Fibroblast of upper back skin (primary cell): ENCODE measurements at regions not wholly inside any gene's neighbourhood (a gene's known extent, or its start where the extent isn't known, plus 50 kb on each side); places are given as distances from the start of the nearest gene placed in this dataset.
"Not testable (repeated sequence)": the region's sequence is repeated elsewhere in the genome, so short reads cannot be mapped to it uniquely, and the experiment has no call there.

Experiments
- DNase-seq: peaks from one replicate; pipeline ENCODE4 v3.0.0-alpha.2; 2013

DNA sequence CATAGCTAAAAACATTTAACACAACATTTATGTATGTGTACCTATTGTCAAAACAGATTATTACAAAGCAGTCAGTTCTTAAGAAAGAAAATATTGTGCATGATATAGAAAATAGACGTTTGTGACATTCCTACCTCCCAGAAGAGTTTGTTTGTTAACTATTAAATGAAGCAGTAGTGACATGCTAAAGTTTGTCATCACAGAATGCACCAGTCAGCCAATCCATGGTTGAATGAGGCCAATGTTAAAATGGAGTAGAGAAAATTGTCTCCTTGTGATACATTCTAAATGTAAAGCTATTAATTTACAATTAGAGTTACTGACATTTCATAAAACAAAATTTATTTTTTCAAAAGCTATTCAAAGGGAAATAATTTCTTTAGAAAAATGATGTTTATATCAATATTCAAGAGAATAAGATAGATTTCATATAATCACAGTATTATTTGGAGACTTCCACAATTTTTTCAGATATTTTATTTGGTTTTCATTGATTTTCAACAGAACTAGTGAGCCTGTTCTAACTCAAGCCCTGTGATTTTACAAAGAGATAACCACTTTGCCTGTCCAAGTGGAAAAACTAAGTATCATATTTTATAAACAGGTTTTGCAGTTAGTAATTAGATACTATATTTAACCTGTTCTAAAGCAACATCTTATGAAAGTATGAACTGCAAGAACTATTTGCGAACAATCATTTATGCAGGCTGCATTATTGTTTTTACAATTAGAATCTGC, 176.8 kb downstream of the ISL1 start:
- no peak for DNase-seq

- no peak for DNase-seq
These were observed 183.7 kb downstream of the ISL1 start for GRCh38 chr5:51566953-51567352.

DNA sequence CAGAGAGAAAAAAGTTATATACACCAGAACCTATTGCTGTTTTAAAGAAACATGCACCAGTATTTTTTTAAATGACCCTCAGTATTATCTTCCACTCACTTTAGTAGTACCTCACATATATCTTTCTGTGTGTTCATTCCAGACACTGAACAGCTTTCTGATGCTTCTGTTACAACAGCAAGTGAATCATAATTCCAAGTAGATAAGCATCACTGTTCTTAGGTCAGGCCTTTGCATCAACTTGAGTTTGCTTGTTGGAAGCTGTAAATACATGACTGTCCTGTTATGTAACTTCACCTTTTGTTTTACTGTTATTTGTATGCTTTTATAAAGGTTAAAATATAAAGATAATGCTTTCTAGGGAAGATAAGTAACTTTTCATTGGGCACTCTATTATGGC, 184.4 kb downstream of the ISL1 start:
- DNase-seq = no peak

DNA sequence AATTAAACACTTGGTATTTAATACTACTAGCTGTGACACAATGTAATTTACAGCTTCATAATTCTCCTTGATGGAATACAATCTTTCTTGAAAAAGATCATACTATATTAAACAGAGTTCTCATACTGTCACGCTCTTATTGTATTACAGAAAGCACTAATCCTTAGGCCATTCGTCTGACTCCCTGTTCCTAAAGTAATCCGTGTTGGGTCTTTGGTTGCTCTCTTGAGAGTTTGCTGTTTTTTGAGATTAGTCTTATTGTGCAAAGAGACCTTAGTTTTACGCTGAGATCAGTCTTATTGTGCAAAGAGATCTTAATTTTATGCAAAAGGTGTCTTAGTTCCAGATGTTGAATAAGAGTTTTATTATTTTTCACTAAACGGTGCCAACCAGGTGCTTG, 190.6 kb downstream of the ISL1 start:
- no peak for DNase-seq

GRCh38 chr5:51582871-51583394, 199.7 kb downstream of the ISL1 start:
- DNase-seq = no peak

DNA sequence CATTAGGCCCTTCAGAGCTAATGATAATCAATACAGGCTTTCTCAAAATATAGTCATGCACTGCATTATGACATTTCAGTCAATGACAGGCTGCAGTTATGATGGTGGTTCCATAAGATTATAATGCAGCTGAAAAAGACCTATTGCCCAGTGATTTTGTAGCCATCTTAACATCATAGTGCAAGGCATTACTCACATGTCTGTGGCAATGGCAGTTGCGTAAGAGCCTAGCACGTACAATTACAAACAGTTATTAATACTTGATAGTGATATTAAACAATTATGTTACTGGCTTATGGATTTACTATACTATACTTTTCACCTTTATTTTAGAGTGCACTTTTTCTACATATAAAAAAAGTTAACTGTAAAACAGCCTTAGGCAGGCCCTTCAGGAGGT, 214.8 kb downstream of the ISL1 start:
- DNase-seq = no peak

DNA sequence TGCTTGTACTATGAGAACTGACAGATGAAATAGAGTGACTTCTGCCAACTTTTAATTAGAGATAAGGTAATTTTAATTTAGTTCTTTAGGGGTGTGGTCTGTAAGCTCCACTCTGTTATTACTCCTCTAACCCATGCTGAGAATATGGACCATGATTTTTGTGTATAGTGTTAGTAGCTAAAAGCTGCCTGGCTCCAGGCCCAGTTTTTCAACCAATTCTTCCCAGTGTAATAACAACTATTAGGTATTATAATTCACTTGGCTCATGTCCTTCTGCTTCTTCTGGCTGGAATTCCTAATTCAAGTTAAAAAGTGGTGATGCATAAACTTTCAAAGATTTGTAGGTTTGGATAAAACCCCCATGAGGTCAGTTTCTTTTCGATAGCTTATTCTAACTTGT, 216.3 kb downstream of the ISL1 start:
- no peak for DNase-seq

- no peak for DNase-seq
These were observed 221.1 kb downstream of the ISL1 start for GRCh38 chr5:51604324-51604723.

DNA sequence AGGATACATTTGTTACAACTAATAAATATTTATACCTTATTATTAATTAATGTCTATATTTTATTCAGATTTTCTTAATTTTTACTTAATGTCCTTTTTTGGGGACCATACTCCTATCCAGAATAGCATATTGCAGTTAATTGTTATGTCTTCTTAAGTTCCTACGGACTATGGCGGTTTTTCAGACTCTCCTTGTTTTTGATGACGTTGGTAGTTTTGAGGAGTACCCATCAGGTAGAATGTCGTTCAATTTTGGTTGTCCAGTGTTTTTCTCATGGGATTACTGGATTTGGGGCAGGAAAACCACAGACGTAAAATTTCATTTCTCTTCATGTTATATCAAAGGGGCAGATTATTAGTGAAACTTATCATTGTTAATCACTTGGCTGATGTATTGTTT, 223.7 kb downstream of the ISL1 start:
- DNase-seq = no peak

- no peak for DNase-seq
These were observed 235.0 kb downstream of the ISL1 start for GRCh38 chr5:51618234-51618633.

GRCh38 chr5:51621156-51621555, 237.9 kb downstream of the ISL1 start:
- no peak for DNase-seq

GRCh38 chr5:51622161-51622790, 239.0 kb downstream of the ISL1 start:
- no peak for DNase-seq

DNA sequence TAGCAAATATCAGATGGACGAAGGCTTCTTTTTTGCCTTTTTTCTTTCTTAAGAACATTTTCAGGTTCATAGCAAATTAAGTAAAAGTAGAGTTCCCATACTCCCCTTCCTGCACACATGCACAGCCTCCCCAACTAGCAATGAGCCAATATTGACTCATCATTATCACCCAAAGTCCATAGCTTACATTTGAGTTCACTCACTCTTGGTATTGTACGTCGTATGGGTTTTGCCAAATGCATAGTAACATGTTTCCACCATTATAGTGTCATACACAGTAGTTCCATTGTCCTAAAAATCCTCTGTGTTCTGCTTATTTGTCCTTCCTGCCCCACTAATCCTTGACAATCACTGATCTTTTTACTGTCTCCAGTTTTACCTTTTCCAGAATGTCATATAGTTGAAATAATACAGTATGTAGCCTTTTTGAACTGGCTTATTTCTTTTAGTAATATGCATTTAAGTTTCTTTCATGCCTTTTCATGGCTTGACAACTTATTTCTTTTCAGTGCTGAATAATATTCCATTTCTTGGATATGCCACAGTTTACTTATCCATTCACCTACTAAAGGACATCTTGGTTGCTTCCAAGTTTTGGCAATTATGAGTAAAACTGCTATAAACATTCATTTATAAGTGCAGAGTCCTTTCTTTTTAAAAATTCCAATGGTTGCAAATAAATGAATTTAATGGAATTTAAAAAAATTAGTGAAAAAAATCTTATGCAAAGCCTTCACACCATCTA, 242.1 kb downstream of the ISL1 start:
- no peak for DNase-seq

DNA sequence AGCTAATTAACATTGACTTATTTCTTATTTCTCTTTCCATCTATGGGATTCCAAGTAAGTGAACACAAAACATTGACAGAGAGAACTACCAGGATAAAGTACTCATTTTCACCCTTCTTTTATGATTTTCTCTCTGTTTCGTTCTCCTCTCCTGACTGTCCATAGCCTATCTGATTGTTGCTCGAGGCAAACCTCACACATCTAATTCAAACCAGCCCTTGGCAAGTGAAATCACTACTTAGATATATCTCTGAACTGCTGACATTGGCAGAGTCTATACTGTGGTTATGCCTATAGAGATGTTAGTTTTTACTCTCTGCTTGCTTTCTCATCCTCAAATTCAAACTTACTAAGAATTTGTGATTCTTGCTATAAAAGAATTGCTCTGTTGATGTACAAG, 248.8 kb downstream of the ISL1 start:
- DNase-seq = no peak

DNA sequence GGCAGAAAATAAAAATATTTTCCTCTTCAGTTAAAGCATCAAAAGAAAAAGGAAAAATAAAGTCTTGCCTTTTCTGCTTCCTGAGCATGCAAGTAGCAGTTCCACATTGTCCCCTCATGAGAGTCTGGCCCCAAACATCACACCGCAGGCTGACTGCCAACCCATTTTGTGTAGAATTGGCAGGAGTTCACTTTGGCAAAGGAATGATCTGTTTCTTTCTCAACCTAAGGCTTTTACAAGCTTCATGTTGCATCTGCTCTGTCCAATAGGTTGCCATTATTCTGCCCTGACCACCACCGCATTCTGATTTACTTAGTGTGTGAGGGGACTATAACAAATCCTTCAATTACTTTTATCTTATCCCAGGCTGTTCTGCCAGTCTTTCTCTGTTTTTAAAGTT, 249.5 kb downstream of the ISL1 start:
- DNase-seq = no peak

GRCh38 chr5:51636973-51637372, 253.7 kb downstream of the ISL1 start:
- not testable (repeated sequence) for DNase-seq

DNA sequence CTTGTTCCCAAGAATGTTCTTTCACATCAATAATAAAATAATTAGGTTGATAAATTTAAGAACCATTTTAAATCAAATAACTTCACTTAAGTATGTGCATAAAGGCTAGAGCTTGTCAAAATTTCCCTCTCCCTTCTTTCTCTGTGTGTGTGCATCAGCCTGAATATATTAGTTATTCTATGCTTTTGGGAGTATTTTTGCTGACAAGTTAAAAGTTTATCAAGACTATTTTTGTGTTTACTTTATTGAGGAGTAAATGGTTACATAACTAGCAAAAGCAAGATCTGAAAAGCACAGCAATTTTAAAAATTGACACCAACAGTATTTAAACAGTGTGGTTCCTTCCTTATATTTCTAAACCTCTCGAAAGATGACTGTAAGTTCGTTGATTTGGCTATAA, 261.7 kb downstream of the ISL1 start:
- no peak for DNase-seq

DNA sequence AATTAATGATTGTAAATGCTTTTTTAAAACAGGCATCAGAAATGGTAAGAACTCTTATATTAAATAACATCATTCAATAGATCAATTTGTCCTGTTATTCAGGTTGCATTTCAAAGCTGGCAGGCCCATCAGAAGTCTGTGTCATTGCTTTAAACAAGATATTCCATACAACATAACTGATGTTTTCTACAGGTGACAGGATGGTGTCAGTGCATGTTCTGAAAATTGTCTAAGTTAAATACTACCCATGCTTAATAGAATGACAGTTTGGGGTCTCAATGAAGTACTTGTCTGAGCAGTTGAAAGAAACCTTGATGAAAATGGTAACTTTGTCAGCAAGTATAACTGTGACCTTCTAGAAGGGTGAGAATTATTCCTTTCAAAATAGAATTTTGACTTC, 263.2 kb downstream of the ISL1 start:
- no peak for DNase-seq

DNA sequence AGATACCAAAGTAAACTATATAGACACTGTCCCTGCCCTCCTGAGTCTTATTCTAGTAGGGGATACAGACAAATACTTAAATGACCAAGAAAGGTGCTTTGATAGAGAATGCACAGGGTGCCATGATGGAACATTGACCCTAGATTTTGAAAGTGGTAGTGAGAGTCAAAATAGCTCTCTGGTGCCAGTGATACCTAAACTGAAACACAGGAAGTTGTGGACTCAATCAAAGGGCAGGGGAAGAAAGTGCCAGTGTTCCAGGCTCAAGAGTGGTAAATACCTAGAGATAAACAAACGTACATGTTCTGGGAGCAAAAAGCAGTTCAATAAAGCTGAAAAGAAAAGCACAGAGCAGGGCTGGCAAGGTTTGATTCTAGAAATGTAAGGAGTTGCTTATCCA, 267.6 kb downstream of the ISL1 start:
- DNase-seq = no peak

- DNase-seq = no peak
These were observed 268.2 kb downstream of the ISL1 start for GRCh38 chr5:51651476-51651875.

- peak; percentile 34 for DNase-seq
These were observed 268.6 kb downstream of the ISL1 start for GRCh38 chr5:51651889-51652288.

GRCh38 chr5:51652980-51653379, 269.7 kb downstream of the ISL1 start:
- peak; percentile 9 for DNase-seq

DNA sequence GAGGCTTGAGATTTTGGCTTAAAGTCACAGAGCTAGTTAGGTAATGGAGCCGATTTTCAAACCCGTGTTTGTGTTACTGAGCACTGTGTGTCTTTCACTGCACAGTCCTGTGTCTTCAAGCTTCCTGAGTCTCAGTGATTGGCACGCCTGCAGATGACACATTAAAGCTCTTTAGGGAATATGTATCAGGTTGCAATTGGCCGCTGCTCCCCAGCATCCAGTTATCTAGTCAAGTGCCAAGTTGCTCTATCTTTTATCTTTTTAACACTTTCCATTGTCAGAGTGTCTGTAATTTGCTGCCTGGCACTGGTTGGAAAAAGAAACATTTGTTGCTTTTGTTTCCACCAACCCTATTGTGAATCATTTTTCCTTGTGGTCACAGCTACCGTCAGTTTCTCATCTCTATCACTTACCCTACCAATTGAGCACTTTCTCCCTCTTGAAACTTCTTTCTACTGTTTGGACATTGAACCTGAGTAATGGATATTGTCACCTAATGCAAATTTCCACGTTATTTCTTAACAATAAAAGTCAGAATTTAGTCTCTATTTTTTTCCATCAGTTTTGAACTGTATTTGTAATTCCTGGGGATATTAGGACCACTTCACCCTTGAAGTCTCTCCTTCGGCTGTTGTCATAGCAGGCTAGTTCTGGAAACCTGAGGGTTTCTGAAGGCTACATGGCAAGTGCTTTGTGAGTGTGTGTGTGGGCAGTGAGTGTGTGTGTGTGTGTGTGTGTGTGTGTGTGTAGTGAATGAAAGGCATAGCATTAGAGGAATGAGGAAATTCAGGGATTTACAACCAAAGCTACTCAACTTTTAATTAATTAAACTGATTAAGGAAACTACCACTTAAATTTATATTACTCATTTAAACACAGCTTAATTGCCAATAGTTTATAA, 274.3 kb downstream of the ISL1 start:
- DNase-seq = no peak
